Common myeloid progenitor, CD34-positive (primary cell): ENCODE measurements at regions not wholly inside any gene's neighbourhood (a gene's known extent, or its start where the extent isn't known, plus 50 kb on each side); places are given as distances from the start of the nearest gene placed in this dataset.

ENCODE experiments used
- CTCF ChIA-PET: fragments of 350-600 bp; sonication (Branson Sonifier 250); formaldehyde crosslinking; loops from one replicate; lab custom pipeline; 2021; ENCODE audit warnings: antibody characterized with exemption; lab: Charles Lee
- POLR2A ChIA-PET: fragments of 350-600 bp; sonication (Branson Sonifier 250); formaldehyde crosslinking; loops from one replicate; lab custom pipeline; 2021; ENCODE audit warnings: antibody characterized with exemption; lab: Charles Lee
- DNase-seq, 3 donors: peaks; one replicate each; pipeline versions ENCODE4 v3.0.0 to v3.0.0-alpha.2; 2013
- H3K27ac ChIP-seq, 2 experiments: 1 replicate in 1 of 2; 2 replicates in 1 of 2; pipeline ENCODE4 v1.7.0; 2013; ENCODE audit warnings: inconsistent platforms in 2 of 2, low read length in 2 of 2, mild to moderate bottlenecking in 2 of 2, low read depth in 1 of 2, moderate library complexity in 1 of 2; ENCODE audit not compliant: severe bottlenecking in 2 of 2, insufficient read depth in 1 of 2, poor library complexity in 1 of 2
- H3K27me3 ChIP-seq, 5 experiments: replicated peaks in 2 of 5; 1 replicate in 3 of 5; 2 replicates in 2 of 5; pipeline versions ENCODE4 v1.6.1 to v1.7.0; 2013; ENCODE audit warnings: low read length in 4 of 5, mild to moderate bottlenecking in 2 of 5, moderate library complexity in 2 of 5, inconsistent platforms in 1 of 5; ENCODE audit not compliant: insufficient read depth in 5 of 5, control insufficient read depth in 4 of 5
- H3K36me3 ChIP-seq, 4 experiments: 1 replicate in 2 of 4; 2 replicates in 2 of 4; pipeline versions ENCODE4 v1.6.1 to v1.7.0; 2013; ENCODE audit warnings: low read length in 3 of 4, control low read depth in 1 of 4, mild to moderate bottlenecking in 1 of 4; ENCODE audit not compliant: control insufficient read depth in 4 of 4, insufficient read depth in 4 of 4
- H3K4me1 ChIP-seq, 4 experiments: 1 replicate in 3 of 4; 2 replicates in 1 of 4; pipeline versions ENCODE4 v1.6.1 to v1.7.1; 2013; ENCODE audit warnings: low read length in 3 of 4, mild to moderate bottlenecking in 3 of 4, control low read depth in 1 of 4, inconsistent platforms in 1 of 4, moderate library complexity in 1 of 4; ENCODE audit not compliant: control insufficient read depth in 4 of 4, insufficient read depth in 4 of 4; ENCODE audit errors: control extremely low read depth in 1 of 4
- H3K4me3 ChIP-seq, 7 experiments: 1 replicate in 4 of 7; 2 replicates in 3 of 7; pipeline versions ENCODE4 v1.5.1 to v1.7.0; 2013; ENCODE audit warnings: mild to moderate bottlenecking in 7 of 7, low read length in 6 of 7, moderate library complexity in 6 of 7, inconsistent platforms in 2 of 7, low read depth in 2 of 7, control low read depth in 1 of 7; ENCODE audit not compliant: insufficient read depth in 4 of 7, control insufficient read depth in 1 of 7; ENCODE audit errors: extremely low read depth in 1 of 7
- H3K9me3 ChIP-seq, 5 experiments: 1 replicate in 4 of 5; 2 replicates in 1 of 5; pipeline versions ENCODE4 v1.6.1 to v1.7.1; 2013; ENCODE audit warnings: low read length in 4 of 5, mild to moderate bottlenecking in 2 of 5, inconsistent platforms in 1 of 5, low read depth in 1 of 5, moderate library complexity in 1 of 5; ENCODE audit not compliant: control insufficient read depth in 4 of 5, insufficient read depth in 2 of 5; ENCODE audit errors: control extremely low read depth in 1 of 5
- WGBS: methylation state at CpG from one replicate; pipeline ENCODE4 v1.1.5; 2013; ENCODE audit not compliant: insufficient coverage; 5-methylcytosine and 5-hydroxymethylcytosine counted together

GRCh38 chr4:174170091-174170490 is 113.4 kb downstream of the FBXO8 start:
- ChIA-PET POLR2A (no interaction called here), CTCF (no interaction called here)
- Histone ChIP-seq H3K36me3 (no peaks in the 10 kb centered on the region), H3K4me3 (no peak overlapping the region), H3K4me1 (no peaks in the 10 kb centered on the region), H3K27ac (no peak overlapping the region), H3K9me3 (no peaks in the 10 kb centered on the region), H3K27me3 (peaks cover 0 to 16% (median 6%) of the 10 kb centered on the region in 5 experiments)
- DNase-seq, result no peak
- whole genome bisulfite sequencing, result 96% methylated on average over 6 of the region's 7 CpGs

- Histone ChIP-seq H3K4me1 (no peaks in the 10 kb centered on the region), H3K9me3 (no peaks in the 10 kb centered on the region), H3K27ac (no peak overlapping the region), H3K4me3 (no peak overlapping the region), H3K36me3 (no peaks in the 10 kb centered on the region), H3K27me3 (peaks cover 7 to 49% (median 13%) of the 10 kb centered on the region in 5 experiments)
- ChIA-PET CTCF (no interaction called here), POLR2A (no interaction called here)
- DNase-seq, result peak; percentile 7 to 44 (median 19)
- WGBS, result 93% methylated on average over 3 of the region's 7 CpGs
Measured at GRCh38 chr4:174157106-174157607, 126.3 kb downstream of the FBXO8 start.

- Histone ChIP-seq H3K4me1 (no peaks in the 10 kb centered on the region), H3K36me3 (no peaks in the 10 kb centered on the region), H3K27me3 (peaks cover 7 to 53% (median 10%) of the 10 kb centered on the region in 5 experiments), H3K27ac (no peak overlapping the region), H3K9me3 (no peaks in the 10 kb centered on the region), H3K4me3 (no peak overlapping the region)
- no CpG with 5 or more reads among the region's 3 CpGs for WGBS
- POLR2A ChIA-PET, result no interaction called here
- CTCF ChIA-PET, result interaction anchor here (1.0 kb wide), 1 partner anchor 33 kb away, joined by 3 read pairs; no protein-coding TSS in a partner anchor
- peak; percentile 54 to 68 (median 63) for DNase-seq
Measured at GRCh38 chr4:174156239-174156826, 127.1 kb downstream of the FBXO8 start.

GRCh38 chr4:174154215-174154854 is 129.1 kb downstream of the FBXO8 start:
- ChIA-PET CTCF (interaction anchor here (0.8 kb wide), 2 partner anchors 33 to 34 kb away, joined by 3 read pairs; no protein-coding TSS in a partner anchor), POLR2A (no interaction called here)
- Histone ChIP-seq H3K4me3 (no peak overlapping the region), H3K36me3 (no peaks in the 10 kb centered on the region), H3K27ac (no peak overlapping the region), H3K4me1 (no peaks in the 10 kb centered on the region), H3K27me3 (peaks cover 2 to 63% (median 7%) of the 10 kb centered on the region in 5 experiments), H3K9me3 (no peaks in the 10 kb centered on the region)
- 100% methylated on average over 2 of the region's 5 CpGs for WGBS
- no peak for DNase-seq

DNA sequence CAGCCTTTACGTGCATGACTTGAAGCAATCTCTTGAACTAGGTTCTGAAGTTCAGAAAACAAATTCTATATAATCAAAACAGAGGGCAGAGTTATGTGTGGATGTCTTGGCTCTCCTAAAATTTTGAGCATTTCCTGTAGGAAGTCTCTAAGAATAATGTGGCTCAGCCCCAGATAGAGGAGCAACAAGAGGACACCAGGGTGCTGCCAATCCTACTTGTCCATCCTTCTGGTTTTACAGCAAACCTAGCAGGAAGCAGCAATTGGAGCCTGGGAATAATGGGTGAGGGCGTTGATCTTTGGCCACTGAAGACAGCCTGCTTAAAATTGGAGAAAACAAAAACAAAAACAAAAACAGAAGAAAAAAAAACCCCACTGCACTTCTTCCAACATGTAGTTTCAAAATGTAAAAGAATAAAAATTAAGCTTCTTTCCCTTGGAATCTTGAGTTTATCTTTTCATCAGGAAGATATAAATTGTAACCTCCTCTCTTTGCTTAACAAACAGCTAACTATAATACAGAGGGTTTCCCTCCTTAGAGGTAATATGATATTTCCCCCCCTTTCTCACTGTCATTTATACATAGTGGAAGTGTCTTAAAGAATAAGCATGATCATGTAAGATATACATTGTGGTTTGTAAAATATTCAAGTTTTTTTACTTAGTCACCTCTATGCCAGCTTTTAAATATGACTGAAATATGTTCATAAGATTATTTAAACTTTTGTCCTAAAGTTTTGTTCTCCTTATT is 130.6 kb downstream of the FBXO8 start:
- H3K27ac ChIP-seq, result no peak overlapping the region
- DNase-seq, result peak in 1 of 3 donors; percentile 5
- CTCF ChIA-PET, result interaction anchor here (0.9 to 1.5 kb wide), 4 partner anchors 9 to 33 kb away, joined by 3 to 4 read pairs (median 3); no protein-coding TSS in a partner anchor
- H3K4me1 ChIP-seq, result no peaks in the 10 kb centered on the region
- H3K9me3 ChIP-seq, result no peaks in the 10 kb centered on the region
- peaks cover 0 to 65% (median 7%) of the 10 kb centered on the region in 5 experiments for H3K27me3 ChIP-seq
- H3K36me3 ChIP-seq, result no peaks in the 10 kb centered on the region
- WGBS, result no CpG with 5 or more reads among the region's 2 CpGs
- H3K4me3 ChIP-seq, result no peak overlapping the region
- POLR2A ChIA-PET, result no interaction called here

GRCh38 chr4:174147863-174148262 is 135.6 kb downstream of the FBXO8 start:
- ChIA-PET POLR2A (no interaction called here), CTCF (interaction anchor here (0.6 kb wide), 1 partner anchor 161 kb away, joined by 4 read pairs; no protein-coding TSS in a partner anchor)
- no peak for DNase-seq
- Histone ChIP-seq H3K36me3 (no peaks in the 10 kb centered on the region), H3K27me3 (peaks cover 0 to 56% (median 6%) of the 10 kb centered on the region in 5 experiments), H3K9me3 (no peaks in the 10 kb centered on the region), H3K27ac (no peak overlapping the region), H3K4me1 (no peaks in the 10 kb centered on the region), H3K4me3 (no peak overlapping the region)
- no CpG with 5 or more reads among the region's 2 CpGs for WGBS
